ENCODE measurements at regions not wholly inside any gene's neighbourhood (a gene's known extent, or its start where the extent isn't known, plus 50 kb on each side); places are given as distances from the start of the nearest gene placed in this dataset.

GRCh38 chr4:78722320-78722719 is 53.8 kb upstream of the BMP2K start:
- H3K9me3 ChIP-seq (replicated peaks; ENCODE audit: insufficient read depth, low read length): no peaks in the 10 kb centered on the region
- peaks cover 16% of the 10 kb centered on the region for H3K4me1 ChIP-seq (ENCODE audit: low read length)
- H3K9ac ChIP-seq (ENCODE audit: low read length): no peak overlapping the region
- H3K27me3 ChIP-seq (replicated peaks; ENCODE audit: insufficient read depth, low read length): no peaks in the 10 kb centered on the region
- no peaks in the 10 kb centered on the region for H4K20me1 ChIP-seq (ENCODE audit: insufficient read depth, low read length)
- no peak for DNase-seq
- H3K4me3 ChIP-seq (ENCODE audit: low read length): no peak overlapping the region
- no peaks in the 10 kb centered on the region for H3K79me2 ChIP-seq (ENCODE audit: low read length)
- no peaks in the 10 kb centered on the region for H3K36me3 ChIP-seq (replicated peaks; ENCODE audit: insufficient read depth, low read length)
- TF ChIP-seq CTCF (IDR thresholded peaks at IDR 0.05; ENCODE audit: low read length) (no peak), EZH2 (optimal IDR thresholded peaks at IDR 0.05; ENCODE audit: low read depth, low read length) (no peak), EZH2phosphoT487 (IDR thresholded peaks at IDR 0.05; ENCODE audit: low read length) (no peak)
- peaks cover 9% of the 10 kb centered on the region for H3F3A ChIP-seq (ENCODE audit: insufficient read depth, low read length)
- no peaks in the 10 kb centered on the region for H3K9me2 ChIP-seq (replicated peaks; ENCODE audit: insufficient read depth, low read length)
- no peak overlapping the region for H3K4me2 ChIP-seq (ENCODE audit: low read depth, low read length)
- no peak overlapping the region for H2AFZ ChIP-seq (ENCODE audit: low read length)
- no peak overlapping the region for H3K27ac ChIP-seq (ENCODE audit: low read length)

GRCh38 chr4:78722878-78723277 is 53.3 kb upstream of the BMP2K start:
- no peaks in the 10 kb centered on the region for H3K27me3 ChIP-seq (replicated peaks; ENCODE audit: insufficient read depth, low read length)
- H3K9me3 ChIP-seq (replicated peaks; ENCODE audit: insufficient read depth, low read length): no peaks in the 10 kb centered on the region
- no peak overlapping the region for H3K27ac ChIP-seq (ENCODE audit: low read length)
- H3F3A ChIP-seq (ENCODE audit: insufficient read depth, low read length): peaks cover 9% of the 10 kb centered on the region
- no peak overlapping the region for H2AFZ ChIP-seq (ENCODE audit: low read length)
- no peak for DNase-seq
- no peaks in the 10 kb centered on the region for H4K20me1 ChIP-seq (ENCODE audit: insufficient read depth, low read length)
- H3K79me2 ChIP-seq (ENCODE audit: low read length): no peaks in the 10 kb centered on the region
- H3K4me3 ChIP-seq (ENCODE audit: low read length): no peak overlapping the region
- no peak overlapping the region for H3K9ac ChIP-seq (ENCODE audit: low read length)
- H3K4me1 ChIP-seq (ENCODE audit: low read length): peaks cover 16% of the 10 kb centered on the region
- TF ChIP-seq CTCF (IDR thresholded peaks at IDR 0.05; ENCODE audit: low read length) (no peak), EZH2 (optimal IDR thresholded peaks at IDR 0.05; ENCODE audit: low read depth, low read length) (no peak), EZH2phosphoT487 (IDR thresholded peaks at IDR 0.05; ENCODE audit: low read length) (no peak)
- H3K4me2 ChIP-seq (ENCODE audit: low read depth, low read length): no peak overlapping the region
- no peaks in the 10 kb centered on the region for H3K9me2 ChIP-seq (replicated peaks; ENCODE audit: insufficient read depth, low read length)
- no peaks in the 10 kb centered on the region for H3K36me3 ChIP-seq (replicated peaks; ENCODE audit: insufficient read depth, low read length)
